ENCODE measurements at regions not wholly inside any gene's neighbourhood (a gene's known extent, or its start where the extent isn't known, plus 50 kb on each side); places are given as distances from the start of the nearest gene placed in this dataset.

DNA sequence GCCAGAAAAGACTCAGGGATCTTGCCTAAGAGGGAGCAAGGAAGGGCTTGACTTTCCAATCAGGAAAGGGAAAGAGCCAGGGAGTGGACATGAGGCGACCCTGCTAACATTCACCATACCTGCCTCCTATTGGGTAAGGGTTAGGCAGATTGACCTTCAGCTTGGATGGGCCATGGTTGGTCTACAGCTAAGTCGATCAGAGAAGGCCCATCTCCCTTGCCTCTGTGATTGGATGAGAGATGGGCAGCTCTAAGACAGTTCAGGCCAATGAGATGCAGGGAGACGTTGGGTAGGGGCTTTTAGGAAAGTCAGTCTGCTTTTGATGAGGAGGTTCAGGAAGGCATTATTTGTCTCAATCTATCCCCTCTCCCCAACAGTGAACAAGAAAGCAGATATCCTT is 135.0 kb upstream of the STC2 start:
- no peak for DNase-seq

DNA sequence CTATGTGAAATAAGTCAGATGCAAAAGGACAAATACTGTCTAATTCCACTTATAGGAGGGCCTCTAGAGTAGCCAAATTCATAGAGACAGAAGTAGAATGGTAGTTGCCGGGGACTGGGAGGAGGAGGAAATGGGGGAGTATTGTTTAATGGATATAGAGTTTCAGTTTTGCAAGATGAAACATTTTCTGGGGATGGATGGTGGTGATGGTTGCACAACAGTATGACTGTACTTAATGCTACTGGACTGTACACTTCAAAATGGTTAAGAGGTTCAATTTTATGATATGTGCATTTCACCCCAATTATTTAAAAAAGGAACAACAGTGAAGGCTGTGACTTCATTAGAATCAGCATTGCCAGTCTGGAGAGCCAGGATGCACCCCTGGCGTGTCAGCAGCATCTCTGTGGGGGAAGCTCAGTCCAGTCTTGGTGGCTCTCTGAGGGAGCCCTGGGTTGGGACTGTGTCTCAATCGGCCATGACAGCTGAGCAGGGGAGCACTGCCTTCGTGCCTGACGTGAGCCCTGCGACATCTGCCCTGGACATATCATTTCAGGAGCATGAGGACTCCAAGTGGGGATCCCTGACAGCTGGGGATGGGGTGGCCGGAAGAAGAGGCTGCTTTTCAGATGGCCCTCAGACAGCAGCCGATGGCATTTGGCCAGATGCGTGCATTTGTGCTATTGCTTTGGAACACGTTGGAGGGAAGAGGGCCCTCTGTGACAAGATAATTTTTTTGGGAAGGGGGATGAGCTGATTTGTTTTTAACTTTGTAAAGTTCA is 130.8 kb upstream of the STC2 start:
- DNase-seq, result no peak

DNA sequence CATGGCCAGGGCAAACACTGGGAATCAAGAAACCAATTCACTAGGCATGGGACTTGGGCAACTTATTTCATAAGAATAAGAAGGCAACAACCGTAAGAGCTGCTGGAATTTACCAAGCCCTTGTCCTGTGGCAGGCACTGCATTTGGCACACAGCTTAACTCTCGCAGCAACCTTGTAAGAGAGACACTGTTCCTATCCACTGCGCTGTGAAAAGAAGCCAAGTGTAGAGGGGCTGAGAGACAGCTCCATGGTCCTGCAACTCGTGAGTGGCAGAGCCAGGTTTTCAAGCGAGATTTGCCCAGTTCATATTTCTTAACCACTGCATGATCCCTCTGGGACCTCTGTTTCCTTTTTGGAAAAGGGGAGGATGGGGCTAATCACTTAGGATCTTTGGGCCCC is 129.3 kb upstream of the STC2 start:
- DNase-seq, result no peak

DNA sequence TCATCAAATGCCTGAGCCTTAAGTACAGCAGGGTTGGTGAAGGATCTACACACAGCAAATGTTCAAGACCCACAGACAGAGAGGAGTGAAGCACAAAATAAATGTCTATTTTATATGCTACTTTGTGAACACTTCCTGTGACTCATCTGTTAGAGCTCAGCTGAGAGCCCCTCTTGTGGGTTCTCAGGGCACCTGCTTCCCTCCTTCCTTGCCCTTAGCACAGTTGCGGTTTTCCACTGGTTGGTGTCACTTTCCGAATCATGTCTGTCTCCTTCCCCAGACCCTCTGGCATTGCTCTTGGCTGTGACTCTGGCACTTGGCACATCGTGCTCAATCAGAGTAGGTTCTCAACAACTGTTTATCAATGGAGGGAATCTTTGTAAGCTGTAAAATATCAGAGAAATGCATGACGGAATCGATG is 128.5 kb upstream of the STC2 start:
- DNase-seq, result no peak

DNA sequence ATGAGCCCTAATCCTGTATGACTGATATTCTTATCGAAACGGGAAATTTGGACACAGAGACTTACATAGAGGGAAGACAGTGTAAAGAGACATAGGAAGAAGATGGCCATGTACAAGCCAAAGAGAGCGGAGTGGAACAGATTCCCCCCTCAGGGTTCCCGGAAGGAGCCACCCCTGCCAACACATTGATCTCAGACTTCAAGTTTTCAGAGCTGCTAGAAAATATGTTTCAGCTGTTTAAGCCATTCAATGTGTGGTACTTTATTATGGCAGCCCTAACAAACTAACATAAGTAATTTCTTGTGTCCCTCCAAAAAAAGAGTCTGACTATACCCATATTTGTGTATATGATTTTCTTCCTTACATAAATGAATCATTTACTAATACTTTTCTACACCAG is 128.0 kb upstream of the STC2 start:
- no peak for DNase-seq

DNA sequence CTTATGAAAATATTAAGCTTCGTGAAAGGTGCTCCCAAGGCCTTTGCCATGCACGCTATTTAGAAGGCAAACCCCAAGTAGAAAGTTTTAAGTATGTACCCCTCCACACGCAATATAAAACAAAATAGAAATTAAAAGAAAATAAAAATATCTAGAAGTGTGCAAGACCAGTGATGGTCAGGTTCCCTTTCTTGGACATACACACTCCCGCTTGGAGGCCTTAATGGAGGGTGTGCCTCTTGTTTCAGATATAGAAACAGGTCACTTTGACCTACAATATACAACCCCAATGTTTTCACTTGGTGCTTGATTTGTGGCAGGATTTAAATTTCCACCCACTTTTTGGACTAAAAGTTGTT is 127.4 kb upstream of the STC2 start:
- no peak for DNase-seq

DNA sequence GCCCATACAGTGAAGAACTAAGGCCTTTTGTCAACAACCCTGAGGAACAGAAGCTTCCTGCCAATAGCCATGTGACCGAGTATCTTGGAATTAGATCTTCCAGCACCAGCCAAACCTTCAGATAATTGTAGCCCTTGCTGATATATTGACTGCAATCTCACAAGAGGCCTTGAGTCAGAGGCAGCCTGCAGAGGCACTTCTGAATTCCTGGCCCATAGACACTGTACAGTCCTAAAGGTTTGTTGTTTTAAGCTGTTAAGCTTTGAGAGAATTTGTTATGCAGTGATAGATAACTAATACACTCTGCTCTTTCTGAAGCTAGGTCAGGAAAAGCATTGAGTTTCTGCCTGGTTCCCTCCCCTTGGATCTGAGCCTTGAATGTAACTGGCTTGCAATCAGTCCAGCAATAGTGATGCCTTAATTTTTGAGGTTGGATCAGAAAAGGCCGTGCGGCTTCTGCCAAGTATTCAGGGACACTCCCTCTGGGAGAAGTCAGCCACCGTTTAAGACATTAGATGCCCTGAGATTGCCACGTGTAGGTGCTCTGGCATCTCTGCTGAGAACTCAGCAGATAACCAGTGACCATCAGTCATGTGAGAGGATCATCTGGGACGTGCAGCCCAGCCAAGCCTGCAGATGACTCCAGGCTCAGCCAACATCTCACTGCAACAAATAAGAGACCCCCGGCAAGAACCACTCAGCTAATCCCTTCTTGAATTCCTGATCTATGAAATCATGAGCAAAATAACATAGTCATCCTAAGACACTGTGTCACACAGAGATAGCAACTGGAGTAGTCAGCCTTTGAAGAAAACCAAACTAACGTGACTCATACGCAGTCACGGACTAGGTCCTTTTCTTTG is 126.8 kb upstream of the STC2 start:
- DNase-seq, result no peak

DNA sequence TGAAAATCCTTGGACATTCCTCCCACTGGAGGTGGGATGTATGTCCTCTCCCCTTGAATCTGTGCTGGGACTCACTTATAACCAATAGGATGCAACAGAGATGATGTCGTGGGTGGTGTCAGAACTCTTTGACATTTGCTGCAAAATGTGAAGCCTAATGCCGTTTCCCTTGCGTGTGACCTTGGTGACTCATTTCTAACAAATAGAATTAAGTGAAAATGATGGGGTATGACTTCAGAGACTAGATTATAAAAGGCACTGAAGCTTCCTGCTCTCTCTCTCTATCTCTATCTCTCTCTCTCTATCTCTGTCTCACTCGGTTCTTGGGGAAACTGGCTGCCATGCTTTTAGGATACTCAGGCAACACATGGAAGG is 126.1 kb upstream of the STC2 start:
- DNase-seq, result no peak

DNA sequence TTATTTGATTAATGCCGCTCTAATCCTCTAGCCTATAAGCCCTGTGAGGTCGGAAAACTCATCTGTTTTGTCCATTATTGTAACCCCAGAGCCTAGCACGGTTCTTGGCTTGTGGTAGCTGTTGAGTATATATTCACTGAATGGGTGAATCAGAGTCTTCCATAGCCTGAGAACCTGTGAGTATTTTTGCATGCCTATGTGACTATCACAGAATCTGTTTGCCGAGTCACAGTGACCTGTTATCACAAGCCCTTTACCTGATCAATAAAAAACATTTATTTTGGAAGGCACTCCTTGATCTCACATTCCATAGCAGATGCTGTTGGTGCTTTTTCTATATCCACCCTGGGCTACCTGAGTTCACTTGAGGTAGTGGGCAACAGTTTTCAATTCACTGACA is 125.0 kb upstream of the STC2 start:
- DNase-seq, result no peak

DNA sequence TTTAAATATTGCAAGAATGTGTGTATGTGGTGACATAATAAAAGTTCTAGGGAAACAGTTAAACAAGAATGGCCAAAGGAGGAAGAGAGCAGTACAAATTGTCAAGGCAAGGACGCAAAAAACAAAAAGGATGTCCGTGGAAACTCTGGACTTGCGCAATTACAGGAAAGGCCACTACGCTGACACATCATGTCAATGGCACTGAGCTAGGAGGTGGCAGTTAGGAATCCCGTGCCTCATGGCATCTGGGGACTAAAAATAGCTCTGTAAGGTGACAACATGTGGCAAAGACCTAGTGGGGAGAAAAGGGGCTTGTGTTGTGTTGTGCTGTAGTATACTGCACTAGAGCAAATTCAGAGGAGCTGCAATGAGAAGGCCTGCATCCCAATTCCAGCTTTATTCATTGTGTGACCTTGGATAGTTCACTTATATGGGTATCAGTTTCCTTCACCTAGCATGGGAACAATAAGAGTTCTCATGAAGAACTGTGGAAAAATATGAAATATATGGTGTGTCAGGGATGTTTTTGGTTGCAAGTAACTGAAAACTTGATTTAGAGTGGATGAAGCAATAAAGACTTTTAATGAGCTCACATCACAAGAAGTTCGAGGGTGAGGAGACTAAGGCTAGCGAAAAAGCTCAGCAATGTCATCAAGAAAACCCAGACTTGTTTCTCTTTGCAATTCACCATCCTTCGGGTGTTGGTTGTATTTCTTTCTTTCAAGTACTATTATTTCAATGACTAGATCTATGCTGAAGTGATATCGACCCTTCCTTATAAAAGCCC is 124.1 kb upstream of the STC2 start:
- DNase-seq, result no peak

DNA sequence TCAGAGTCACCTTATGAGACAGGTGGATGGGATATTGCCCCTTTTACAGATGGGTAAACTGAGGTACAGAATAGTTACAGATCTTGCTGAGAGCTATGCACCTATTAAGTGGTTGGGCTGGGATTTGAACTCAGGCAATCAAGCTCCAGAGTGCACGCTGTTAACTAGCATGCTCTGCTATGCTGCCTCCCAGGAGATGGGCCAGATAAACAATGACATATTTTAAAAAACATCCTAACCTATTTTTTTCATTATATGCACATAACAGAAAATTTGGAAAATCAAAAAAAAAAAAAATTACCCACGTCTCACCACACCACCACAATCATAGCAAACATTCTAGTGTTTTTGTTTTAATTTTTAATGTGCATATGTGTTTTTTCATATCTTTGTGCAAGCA is 123.4 kb upstream of the STC2 start:
- DNase-seq, result no peak

DNA sequence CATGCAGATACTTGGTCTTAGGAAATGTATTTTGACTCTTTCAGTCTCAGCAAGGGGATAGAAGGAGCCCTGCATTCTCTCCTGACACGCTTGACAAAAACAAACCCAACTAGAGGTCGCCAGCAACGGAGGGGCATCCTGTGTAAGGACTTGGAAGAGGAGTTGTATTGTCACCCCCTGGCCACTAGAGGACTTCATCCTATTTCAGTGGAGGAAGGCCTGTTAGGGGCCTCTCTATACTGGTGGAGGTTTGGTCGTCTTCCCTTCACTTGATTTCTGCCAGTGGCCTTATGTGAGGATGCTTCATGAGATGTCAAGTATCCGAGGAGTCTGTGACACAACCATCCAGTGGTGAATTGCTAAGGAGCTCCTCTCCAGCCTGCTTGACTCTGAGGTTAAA is 122.8 kb upstream of the STC2 start:
- no peak for DNase-seq

DNA sequence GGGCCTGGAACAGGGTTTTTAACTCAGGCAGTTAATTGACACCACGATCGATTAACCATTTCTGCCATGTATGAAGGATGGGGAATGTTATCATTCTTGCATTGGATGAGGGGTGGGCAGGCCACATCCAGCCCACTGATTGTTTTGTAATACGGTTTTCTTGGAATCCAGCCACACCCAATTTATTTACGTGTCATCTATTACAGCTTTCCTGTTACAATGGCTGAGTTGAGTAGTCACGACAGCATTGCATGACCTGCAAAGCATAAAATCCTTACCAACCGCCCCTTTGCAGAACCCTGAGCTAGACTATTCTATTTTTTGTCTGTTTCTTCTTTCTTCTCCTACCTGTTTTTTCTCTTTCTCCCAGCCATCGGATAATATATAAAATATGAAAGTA is 122.0 kb upstream of the STC2 start:
- no peak for DNase-seq

DNA sequence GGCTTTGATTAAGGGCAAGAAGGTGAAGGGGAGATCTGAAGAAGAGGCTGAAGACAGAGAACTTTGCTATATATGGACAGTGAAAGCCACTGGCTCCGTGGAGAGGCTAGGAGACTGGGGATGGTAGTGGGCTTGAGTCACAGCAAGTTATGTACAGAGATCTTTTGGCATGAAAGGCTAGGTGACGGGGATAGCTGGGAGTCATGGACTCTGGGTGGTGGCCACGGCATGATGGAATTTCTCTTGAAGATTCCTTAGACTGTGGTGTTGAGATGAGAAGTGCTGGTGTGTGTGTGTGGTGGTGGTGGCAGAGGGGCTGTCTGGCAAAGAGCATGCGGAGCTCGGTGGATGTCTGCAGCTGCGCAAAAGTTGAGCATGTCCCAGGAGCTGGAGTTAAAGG is 120.6 kb upstream of the STC2 start:
- DNase-seq, result no peak

DNA sequence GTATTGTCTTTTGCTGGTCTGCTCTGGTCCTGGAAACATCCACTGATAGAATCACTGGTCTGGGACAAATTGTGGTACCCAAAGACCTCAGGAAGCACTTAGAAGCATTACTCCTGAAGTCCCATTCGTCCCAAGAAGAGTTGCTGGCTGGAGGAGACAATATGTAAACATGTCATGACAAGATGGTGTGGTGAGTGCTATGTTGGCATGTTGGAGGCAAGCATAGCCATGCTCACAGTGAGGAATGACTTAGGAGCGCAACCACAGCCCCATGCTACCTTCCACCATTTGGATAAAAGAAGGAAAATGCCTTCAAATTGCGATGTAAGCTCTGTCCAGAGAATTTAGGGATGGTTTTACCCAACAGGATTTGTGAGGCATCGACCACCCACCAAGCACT is 115.8 kb upstream of the STC2 start:
- no peak for DNase-seq

DNA sequence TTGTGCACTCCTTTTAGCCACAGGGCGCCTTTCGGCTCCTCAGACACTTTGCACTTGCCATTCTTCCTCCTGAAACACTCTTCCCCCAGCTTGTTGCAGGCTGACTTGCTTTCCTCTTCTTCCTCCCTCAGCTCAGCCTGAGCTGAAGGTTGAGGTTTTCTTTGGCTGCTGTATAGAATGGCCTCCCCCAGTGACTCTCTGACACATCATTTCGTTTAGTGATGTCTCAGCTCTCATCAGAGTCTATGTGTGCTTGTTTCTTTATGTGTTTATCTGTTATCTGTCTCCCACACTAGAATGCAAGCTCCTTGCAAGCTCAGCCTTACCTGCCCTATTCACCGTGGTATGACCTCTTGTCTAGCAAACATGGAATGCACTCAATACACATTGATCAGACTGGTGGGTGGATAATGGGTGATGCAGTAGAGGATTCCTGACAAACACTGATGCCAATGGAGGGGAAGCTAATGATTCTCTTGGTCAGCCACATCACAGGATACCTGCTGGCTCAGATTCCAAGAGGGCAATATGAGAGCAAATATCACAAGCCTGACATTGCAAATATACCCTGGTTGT is 112.9 kb upstream of the STC2 start:
- DNase-seq, result no peak

DNA sequence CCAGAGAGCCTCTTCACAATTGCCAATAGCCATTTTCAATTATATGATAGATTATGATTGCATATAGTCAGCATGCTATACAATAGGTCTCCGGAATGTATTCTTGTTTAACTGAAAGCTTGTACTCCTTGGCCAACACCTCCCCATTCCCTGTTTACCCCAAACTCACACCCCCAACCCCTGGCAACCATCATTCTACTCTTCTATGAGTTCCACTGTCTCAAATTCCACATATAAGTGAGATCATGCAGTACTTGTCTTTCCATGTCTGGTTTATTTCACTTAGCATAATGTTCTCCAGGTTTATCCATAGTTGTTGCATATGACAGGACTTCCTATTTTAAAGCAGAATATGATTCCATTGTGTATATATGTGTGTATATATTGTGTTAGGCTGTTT is 110.7 kb upstream of the STC2 start:
- no peak for DNase-seq

DNA sequence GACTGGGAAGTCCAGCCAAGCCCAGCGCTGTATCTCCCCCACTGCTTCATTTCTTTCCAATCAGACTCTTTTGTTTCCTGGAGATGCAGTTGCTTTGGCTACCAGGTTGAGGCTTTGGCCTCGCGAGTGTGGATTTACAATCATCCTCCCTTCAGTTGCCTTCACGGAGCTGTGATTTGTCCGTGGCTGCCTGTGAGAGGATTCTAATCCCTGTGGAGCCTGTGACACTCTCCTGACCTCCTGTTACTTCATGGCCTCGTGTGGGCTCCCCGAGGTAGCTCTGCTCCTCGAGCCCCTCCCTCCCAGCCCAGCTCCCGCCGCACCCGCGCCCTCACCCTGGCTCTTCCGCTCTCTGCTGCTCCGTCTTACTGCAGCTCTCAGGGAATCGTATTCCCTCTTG is 107.2 kb upstream of the STC2 start:
- DNase-seq, result no peak

DNA sequence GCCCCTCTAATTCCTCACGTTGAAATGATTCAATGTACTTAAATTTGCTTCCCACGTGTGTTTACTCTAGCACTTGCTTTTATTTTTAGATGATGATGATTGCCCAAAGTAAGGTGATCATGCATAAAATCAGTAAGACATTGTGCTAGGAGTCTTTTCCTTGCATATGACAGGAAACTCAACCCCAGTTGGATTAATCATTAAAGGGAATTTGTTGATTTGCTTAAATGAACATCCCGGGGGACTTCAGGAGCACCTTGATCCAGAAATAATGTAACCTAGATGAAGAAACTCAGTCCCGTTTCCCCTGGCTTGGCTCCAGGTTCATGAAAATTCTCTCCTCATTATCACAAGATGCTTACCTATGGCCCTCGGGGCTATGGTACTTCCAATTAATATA is 106.1 kb upstream of the STC2 start:
- no peak for DNase-seq

DNA sequence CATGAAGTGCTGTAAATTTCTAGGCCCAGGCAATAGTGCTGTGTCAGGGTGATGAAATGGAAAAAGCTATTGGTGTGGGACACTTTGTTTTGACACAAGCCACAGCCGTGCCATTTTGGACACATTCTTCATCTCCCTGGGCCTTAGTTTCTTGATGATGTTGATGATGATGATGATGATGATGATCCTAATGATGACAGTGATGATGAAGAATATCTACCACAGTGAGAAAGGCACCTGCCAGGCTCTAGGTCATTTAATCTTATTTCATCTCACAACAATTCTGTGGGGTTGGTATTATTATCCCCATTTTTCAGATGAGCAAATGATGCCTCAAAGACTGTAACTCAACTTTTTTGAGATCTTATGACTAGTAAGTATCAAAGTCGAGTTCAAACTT is 102.2 kb upstream of the STC2 start:
- no peak for DNase-seq

DNA sequence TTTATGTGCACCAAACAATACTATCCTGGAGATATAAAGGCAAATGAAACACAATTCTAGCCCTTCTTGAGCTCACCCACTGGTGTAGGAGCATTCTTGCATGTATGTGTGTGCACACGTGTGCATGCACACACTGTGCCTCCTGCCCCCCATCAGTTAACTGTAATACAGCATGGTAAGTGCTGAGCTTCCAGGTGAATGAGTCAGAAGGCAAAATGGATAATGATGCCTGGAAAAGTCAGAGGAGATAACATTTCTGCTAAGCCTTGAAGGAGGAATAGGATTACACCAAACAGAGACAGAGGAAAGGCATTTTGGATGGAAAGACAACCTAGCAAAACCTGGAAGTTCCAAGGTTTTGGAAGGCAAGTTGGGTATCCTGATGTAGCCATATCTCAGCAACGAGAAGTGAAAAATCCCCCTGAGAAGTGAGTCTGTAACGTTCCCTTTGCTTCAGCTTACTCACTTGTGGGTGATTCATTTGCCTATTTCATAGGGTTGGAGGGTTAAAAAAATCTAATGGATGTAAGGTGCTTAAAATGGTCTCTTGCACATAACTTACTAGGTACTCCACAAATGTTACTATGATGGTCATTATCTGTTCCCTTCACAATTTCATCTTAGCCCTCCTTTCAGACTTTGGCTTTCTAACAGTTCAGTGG is 101.4 kb upstream of the STC2 start:
- DNase-seq, result no peak

DNA sequence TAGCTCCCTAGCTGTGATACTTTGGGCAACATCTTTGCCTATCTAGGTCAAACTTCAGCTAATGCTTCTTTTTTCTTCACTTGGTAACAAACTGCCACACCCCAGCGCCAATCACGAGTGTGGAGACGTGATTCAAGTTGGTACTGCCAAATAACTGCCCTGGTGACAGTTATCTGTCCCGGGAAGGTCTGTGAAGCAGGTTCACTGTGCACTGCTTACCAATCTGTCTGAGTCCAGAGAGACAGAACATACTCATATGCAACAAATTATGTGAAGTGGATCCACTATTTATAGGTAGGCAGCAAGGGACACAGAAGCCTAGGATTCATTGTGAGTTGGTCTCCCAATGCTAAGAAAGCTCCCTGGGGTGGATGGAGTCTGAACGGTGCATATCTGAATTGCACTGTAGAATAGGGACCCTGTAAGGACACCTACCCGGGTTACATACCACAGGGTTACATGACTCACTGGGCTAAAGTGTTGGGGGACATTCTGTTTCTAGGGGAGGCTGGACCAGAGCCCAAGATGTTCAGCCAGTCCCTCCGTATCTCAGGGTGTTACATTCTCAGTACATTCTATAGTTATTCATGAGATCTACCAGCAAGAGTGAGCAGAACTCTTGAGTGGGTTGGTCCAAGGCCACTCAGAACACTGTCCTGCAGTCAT is 95.4 kb upstream of the STC2 start:
- no peak for DNase-seq
